Stimulated activated CD4-positive, alpha-beta T cell treated with anti-CD3 and anti-CD28 coated beads, Interleukin-4, amount 100 ng/mL, for 48 hours (primary cell): ENCODE measurements at regions not wholly inside any gene's neighbourhood (a gene's known extent, or its start where the extent isn't known, plus 50 kb on each side); places are given as distances from the start of the nearest gene placed in this dataset.

Experiments used
- DNase-seq, 2 donors: peaks; one replicate each; pipeline ENCODE4 v3.0.0-alpha.2; 2020; ENCODE audit warnings: low read depth in 2 of 2

- DNase-seq = no peak
These were observed 751.2 kb downstream of the SATB2 start for GRCh38 chr2:198706476-198707082.

- DNase-seq = no peak
These were observed 754.5 kb downstream of the SATB2 start for GRCh38 chr2:198703281-198703680.

- DNase-seq = no peak
These were observed 754.9 kb downstream of the SATB2 start for GRCh38 chr2:198702796-198703195.

- no peak for DNase-seq
These were observed 756.3 kb downstream of the SATB2 start for GRCh38 chr2:198701481-198701880.

GRCh38 chr2:198700319-198700718, 757.4 kb downstream of the SATB2 start:
- no peak for DNase-seq

GRCh38 chr2:198698230-198698629, 759.5 kb downstream of the SATB2 start:
- no peak for DNase-seq

- DNase-seq = no peak
These were observed 759.9 kb downstream of the SATB2 start for GRCh38 chr2:198697794-198698193.

GRCh38 chr2:198697218-198697617, 760.5 kb downstream of the SATB2 start:
- DNase-seq = no peak

- DNase-seq = no peak
These were observed 761.9 kb downstream of the SATB2 start for GRCh38 chr2:198695879-198696278.

GRCh38 chr2:198692907-198693510, 764.7 kb downstream of the SATB2 start:
- DNase-seq = no peak

- no peak for DNase-seq
These were observed 766.5 kb downstream of the SATB2 start for GRCh38 chr2:198691236-198691635.

- no peak for DNase-seq
These were observed 793.4 kb downstream of the SATB2 start for GRCh38 chr2:198664321-198664720.

GRCh38 chr2:198662905-198663304, 794.8 kb downstream of the SATB2 start:
- DNase-seq = no peak

GRCh38 chr2:198660501-198660900, 797.2 kb downstream of the SATB2 start:
- DNase-seq = no peak

- DNase-seq = no peak
These were observed 798.5 kb downstream of the SATB2 start for GRCh38 chr2:198659096-198659870.

- DNase-seq = no peak
These were observed 800.1 kb downstream of the SATB2 start for GRCh38 chr2:198657512-198658121.

- no peak for DNase-seq
These were observed 800.9 kb downstream of the SATB2 start for GRCh38 chr2:198656869-198657268.

GRCh38 chr2:198654646-198655045, 803.1 kb downstream of the SATB2 start:
- DNase-seq = no peak

GRCh38 chr2:198653311-198653710, 804.4 kb downstream of the SATB2 start:
- no peak for DNase-seq

GRCh38 chr2:198652461-198652860, 805.3 kb downstream of the SATB2 start:
- no peak for DNase-seq

GRCh38 chr2:198645816-198646215, 811.9 kb downstream of the SATB2 start:
- DNase-seq = no peak

- DNase-seq = no peak
These were observed 816.6 kb downstream of the SATB2 start for GRCh38 chr2:198641161-198641560.

- DNase-seq = no peak
These were observed 817.3 kb downstream of the SATB2 start for GRCh38 chr2:198640463-198640862.
